Tibial artery (tissue), 4 donors: ENCODE measurements at regions not wholly inside any gene's neighbourhood (a gene's known extent, or its start where the extent isn't known, plus 50 kb on each side); places are given as distances from the start of the nearest gene placed in this dataset.

Source experiments
- DNase-seq, 2 donors: peaks; one replicate each; pipeline ENCODE4 v3.0.0-alpha.2; 2019
- H3K27ac ChIP-seq, 2 donors: fragments of 200-600 bp; sonication (generic) in 1 of 2; 1 replicate in 1 of 2; 2 replicates in 1 of 2; pipeline ENCODE4 v1.5.1; 2018 to 2019; ENCODE audit warnings: mild to moderate bottlenecking in 1 of 2
- H3K27me3 ChIP-seq, 2 donors: fragments of 200-600 bp; sonication (generic) in 1 of 2; one replicate each; pipeline versions ENCODE4 v1.5.1 to v1.6.0; 2016 to 2019
- H3K36me3 ChIP-seq, 3 donors: fragments of 200-600 bp; sonication (generic) in 2 of 3; one replicate each; pipeline ENCODE4 v1.5.1; 2016 to 2019; ENCODE audit warnings: mild to moderate bottlenecking in 2 of 3
- H3K4me1 ChIP-seq, 4 donors: fragments of 200-600 bp; sonication (generic) in 2 of 4; 1 replicate in 3 of 4; 2 replicates in 1 of 4; pipeline ENCODE4 v1.5.1; 2016 to 2019
- H3K4me3 ChIP-seq, 2 donors: fragments of 200-600 bp; sonication (generic) in 1 of 2; 1 replicate in 1 of 2; 2 replicates in 1 of 2; pipeline ENCODE4 v1.5.1; 2018 to 2019; ENCODE audit warnings: mild to moderate bottlenecking in 2 of 2
- H3K9me3 ChIP-seq, 3 donors: fragments of 200-600 bp; sonication (generic) in 1 of 3; one replicate each; pipeline ENCODE4 v1.5.1; 2016 to 2019
- CTCF ChIP-seq, 2 experiments: fragments of 200-600 bp in 1 of 2; fragments of 450-650 bp in 1 of 2; IDR thresholded peaks; one replicate each; pipeline ENCODE4 v1.5.1; 2017 to 2019; ENCODE audit warnings: antibody characterized with exemption in 2 of 2, mild to moderate bottlenecking in 1 of 2, moderate library complexity in 1 of 2
- intact Hi-C: fragments of 100-400 bp; cut with DNase I; formaldehyde crosslinking; loops from one replicate; pipeline ENCODE4 v1.15.0; 2023; ENCODE audit warnings: low total_unique reads

DNA sequence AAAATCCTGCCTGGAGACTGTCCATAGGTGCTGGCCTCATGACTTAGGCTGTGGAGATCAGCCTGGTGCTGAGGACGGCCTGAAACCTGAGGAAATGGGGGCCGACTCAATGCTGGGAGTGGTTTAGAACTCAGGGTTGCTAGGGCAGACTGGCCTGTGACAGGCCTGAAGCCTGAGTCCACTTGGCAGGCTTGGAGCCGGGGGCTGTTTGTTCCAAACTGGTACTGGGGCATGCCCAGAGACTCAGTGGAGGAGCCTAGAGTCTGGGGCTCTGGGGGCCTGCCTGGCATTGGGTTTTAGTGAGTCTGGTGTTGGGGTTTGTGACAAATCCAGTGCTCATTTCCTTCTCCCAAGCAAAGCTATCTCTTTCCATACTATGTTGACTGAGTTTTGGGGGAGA is 489.7 kb upstream of the CNKSR2 start:
- no peaks in the 10 kb centered on the region for H3K36me3 ChIP-seq
- H3K4me1 ChIP-seq, result no peaks in the 10 kb centered on the region
- TF ChIP-seq CTCF (IDR thresholded peaks at IDR 0.05), result no peak
- no peak overlapping the region for H3K4me3 ChIP-seq
- H3K27ac ChIP-seq, result no peak overlapping the region
- no peak for DNase-seq
- intact Hi-C loops, result no loop called here
- peaks cover 0 to 13% (median 3%) of the 10 kb centered on the region in 3 donors for H3K9me3 ChIP-seq
- H3K27me3 ChIP-seq, result no peaks in the 10 kb centered on the region

- no peaks in the 10 kb centered on the region for H3K4me1 ChIP-seq
- intact Hi-C loops, result no loop called here
- H3K4me3 ChIP-seq, result no peak overlapping the region
- TF ChIP-seq CTCF (IDR thresholded peaks at IDR 0.05), result no peak
- DNase-seq, result no peak
- H3K36me3 ChIP-seq, result no peaks in the 10 kb centered on the region
- no peak overlapping the region for H3K27ac ChIP-seq
- peaks cover 0 to 11% (median 8%) of the 10 kb centered on the region in 3 donors for H3K9me3 ChIP-seq
- no peaks in the 10 kb centered on the region for H3K27me3 ChIP-seq
These were observed 510.6 kb upstream of the CNKSR2 start for GRCh38 chrX:20863649-20864048.

DNA sequence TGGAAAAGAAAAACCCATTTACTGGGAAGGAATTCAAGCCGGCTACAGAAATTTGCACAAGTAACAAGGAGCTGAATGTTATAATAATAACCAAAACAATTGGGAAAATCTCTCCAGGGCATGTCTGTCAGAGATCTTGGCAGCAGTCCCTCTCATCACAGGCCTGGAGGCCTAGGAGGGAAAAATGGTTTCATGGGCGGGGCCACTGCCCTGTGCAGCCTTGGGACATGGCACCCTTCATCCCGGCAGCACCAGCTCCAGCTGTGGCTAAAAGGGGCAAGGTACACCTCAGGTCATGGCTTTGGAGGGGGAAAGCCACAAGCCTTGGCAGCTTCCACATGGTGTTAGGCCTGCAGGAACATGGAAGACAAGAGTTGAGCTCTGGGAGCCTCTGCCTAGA is 513.1 kb upstream of the CNKSR2 start:
- Histone ChIP-seq H3K27ac (no peak overlapping the region), H3K36me3 (no peaks in the 10 kb centered on the region), H3K27me3 (no peaks in the 10 kb centered on the region), H3K4me3 (no peak overlapping the region), H3K9me3 (peaks cover 0 to 11% (median 8%) of the 10 kb centered on the region in 3 donors), H3K4me1 (no peaks in the 10 kb centered on the region)
- no peak for TF ChIP-seq CTCF (IDR thresholded peaks at IDR 0.05)
- no peak for DNase-seq
- intact Hi-C loops, result no loop called here

- Histone ChIP-seq H3K27me3 (no peaks in the 10 kb centered on the region), H3K36me3 (no peaks in the 10 kb centered on the region), H3K9me3 (peaks cover 0 to 11% (median 8%) of the 10 kb centered on the region in 3 donors), H3K4me1 (no peaks in the 10 kb centered on the region), H3K4me3 (no peak overlapping the region), H3K27ac (no peak overlapping the region)
- intact Hi-C loops, result no loop called here
- DNase-seq, result no peak
- no peak for TF ChIP-seq CTCF (IDR thresholded peaks at IDR 0.05)
These were observed 516.5 kb upstream of the CNKSR2 start for GRCh38 chrX:20857746-20858145.

DNA sequence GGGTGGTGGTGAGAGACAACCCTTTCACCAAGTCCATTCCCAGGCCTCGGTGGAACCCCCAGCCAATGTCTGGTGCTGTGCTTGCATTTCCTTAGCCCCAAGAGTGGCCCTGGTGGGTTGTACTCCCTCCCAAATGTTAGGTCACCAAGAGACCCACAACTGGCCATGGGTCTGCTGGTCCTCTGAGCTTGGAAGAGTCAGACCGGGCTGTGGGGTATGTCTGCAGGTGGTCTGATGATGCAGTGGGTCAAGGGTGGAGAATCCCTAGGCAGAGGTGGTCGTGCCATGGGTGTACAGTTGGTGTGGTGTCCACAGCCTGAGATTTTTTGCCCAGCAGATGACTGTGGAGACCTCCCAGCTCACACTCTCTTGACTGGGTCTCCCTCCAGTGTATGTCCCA is 535.7 kb upstream of the CNKSR2 start:
- Histone ChIP-seq H3K9me3 (peaks cover 0 to 5% (median 0%) of the 10 kb centered on the region in 3 donors), H3K27ac (no peak overlapping the region), H3K27me3 (no peaks in the 10 kb centered on the region), H3K4me3 (no peak overlapping the region), H3K4me1 (no peaks in the 10 kb centered on the region), H3K36me3 (no peaks in the 10 kb centered on the region)
- intact Hi-C loops, result no loop called here
- no peak for TF ChIP-seq CTCF (IDR thresholded peaks at IDR 0.05)
- DNase-seq, result no peak
